C1 segment of cervical spinal cord (tissue), 14 donors: ENCODE measurements at regions not wholly inside any gene's neighbourhood (a gene's known extent, or its start where the extent isn't known, plus 50 kb on each side); places are given as distances from the start of the nearest gene placed in this dataset.
"Not testable (repeated sequence)": the region's sequence is repeated elsewhere in the genome, so short reads cannot be mapped to it uniquely, and the experiment has no call there.

ENCODE experiments used
- DNase-seq, 14 donors: peaks; one replicate each; lab custom pipeline; 2025; lab: John Stamatoyannopoulos, UW

DNA sequence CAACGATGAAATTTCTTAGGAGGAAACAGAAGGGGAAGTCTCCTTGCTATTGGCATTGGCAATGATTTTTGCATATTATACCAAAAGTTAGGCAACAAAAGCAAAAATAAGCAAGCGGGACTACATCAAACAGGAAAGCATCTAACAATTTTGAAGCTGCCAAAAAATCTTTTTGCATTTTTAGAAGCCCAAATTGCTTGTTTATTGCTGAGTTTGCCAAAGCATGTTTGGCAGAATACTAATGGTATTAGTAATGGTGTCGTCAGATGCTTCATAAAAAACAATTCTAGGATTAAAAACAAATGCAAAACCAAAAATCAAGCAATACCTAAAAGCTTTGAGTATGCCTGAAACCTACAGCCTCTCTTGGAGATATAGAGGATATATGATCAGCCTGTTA is 80.0 kb downstream of the GALR1 start:
- DNase-seq = no peak

DNA sequence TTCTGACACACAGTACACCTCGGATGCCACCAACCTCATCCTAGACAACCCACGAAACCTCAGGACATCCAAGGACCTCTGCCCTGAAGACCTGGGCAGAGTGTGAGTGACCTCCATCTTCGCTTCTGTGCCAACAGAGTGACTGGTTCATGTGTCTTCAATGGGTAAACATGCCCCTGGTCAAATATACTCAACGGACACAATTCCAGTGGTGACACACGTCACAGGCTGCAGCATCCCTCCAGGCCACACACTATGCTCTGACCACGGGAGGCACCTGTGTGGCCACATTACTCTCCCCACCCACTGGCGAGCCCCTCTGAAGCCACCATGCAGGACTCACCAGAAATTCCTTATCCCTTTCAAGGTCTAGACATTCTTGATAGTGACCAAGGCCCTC is 85.2 kb downstream of the GALR1 start:
- no peak for DNase-seq

- no peak for DNase-seq
These were observed 88.0 kb downstream of the GALR1 start for GRCh38 chr18:77337604-77338003.

- DNase-seq = no peak
These were observed 89.4 kb downstream of the GALR1 start for GRCh38 chr18:77339093-77339492.

- no peak for DNase-seq
These were observed 90.0 kb downstream of the GALR1 start for GRCh38 chr18:77339623-77340022.

GRCh38 chr18:77340815-77341214 is 91.2 kb downstream of the GALR1 start:
- no peak for DNase-seq

DNA sequence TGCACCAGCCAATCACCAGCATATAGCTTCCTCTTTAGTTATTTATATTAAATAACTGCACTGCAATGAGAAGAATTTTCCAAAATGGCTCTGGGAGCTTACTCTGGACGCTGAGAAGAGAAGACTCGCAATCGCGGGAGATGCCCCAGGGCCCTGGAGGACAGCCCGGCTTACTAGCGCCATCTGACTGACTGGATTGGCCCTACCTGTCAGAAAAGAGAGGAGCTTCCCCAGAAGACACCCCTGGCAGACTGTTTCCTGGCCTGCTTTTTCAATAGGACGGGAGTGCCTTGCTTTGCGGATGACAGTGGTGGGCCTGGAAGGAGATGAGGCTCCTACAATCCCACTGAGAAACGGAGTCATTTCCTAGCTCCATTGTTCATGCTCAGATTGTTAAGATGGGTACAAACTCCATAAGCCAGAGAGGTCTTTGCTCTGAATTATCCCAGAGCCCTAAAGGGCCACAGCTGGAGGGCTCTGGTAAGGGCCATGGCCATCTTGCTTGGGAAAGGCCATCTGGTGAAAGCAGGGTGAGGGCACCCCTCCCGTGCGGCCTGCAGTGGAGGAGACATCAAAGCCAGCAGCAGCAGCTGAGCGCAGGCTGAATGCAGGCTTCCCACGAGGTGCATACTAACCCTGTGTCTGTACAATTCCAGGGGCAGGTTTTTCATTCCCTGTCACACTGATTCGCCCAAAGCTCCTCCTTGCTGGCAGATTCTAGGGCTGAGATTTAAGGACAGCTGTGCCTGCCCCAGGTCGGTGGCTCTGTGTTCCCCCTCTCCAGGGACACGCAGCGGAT is 92.1 kb downstream of the GALR1 start:
- DNase-seq = no peak

DNA sequence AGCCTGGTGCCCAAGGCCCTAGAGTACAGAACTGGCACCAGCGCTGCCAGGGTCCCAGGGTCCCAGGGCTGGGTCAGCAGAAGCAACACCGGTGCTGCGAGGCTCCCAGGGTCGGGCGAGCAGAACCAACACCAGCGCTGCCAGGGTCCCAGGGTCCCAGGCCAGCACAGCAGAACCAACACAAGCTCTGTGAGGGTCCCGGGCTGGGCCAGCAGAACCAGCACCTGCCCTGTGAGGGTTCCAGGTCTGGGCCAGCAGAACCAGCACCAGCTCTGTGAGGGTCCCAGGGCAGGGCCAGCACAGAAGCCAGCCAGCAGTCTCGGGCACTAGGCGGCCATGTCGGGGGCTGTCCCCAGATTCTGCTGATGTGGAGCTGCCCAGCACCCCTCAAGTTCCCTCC is 93.1 kb downstream of the GALR1 start:
- no peak for DNase-seq

GRCh38 chr18:77343846-77344510 is 94.3 kb downstream of the GALR1 start:
- DNase-seq = no peak

DNA sequence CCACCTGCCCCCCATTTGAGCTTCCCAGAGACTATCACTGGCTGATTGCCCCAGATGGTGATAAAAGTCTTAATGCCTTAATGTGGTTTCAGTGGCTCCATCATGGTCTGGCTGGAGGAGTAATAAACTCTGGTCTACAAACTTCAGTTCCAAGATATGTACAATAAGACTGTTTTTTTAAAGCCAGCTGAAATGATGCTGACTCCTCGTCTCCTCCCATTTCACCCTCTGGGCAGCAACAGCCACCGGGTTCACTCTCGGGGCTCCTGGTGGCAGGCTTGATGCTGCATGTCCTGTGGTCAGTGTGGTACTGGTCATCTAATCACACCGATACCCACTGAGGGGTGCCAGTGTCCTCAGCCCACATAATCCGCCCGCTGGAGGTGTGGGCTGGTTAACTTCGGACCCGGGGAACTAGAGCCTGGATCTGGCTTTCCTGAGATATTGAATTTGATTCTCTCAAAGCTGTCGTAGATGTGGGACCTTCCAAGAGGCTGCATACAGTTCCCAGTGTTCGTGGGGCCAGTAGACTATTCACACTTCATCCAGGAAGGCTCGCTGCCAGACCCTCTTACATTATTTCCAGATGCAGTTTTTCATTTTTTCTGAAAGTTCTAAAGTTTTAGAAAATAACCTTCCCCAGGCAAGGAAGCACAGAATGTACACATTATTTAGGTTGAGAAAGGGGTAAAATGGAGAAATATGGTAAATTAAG is 95.3 kb downstream of the GALR1 start:
- no peak for DNase-seq

DNA sequence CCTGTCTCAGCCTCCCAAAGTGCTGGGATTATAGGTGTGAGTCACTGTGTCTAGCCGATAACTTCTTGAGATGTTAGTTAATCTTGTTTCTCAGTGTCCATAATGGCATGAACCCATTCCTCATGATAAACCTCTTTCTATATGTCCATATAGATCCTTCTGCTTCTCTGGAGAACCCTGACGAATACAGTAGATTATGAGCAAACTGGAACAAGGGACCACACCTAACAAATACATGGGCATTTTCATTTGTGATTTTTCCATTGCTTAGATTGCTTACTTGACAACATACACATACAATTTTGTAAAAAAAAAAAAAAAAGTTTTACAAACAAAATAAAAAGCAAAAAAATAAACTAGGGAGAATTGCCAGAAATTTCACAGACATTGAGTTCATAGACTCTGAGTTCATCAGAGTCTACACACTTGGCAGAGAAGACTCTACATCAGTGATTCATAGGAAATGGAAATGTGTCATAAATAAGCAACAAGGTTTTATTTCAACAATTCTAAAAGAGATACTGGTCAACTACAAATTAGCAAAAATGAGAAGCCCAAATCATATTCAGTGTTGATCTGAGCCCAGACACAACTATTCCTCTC is 96.7 kb downstream of the GALR1 start:
- DNase-seq = no peak

- DNase-seq = not testable (repeated sequence)
These were observed 103.7 kb downstream of the GALR1 start for GRCh38 chr18:77353349-77353748.

GRCh38 chr18:77359561-77360314 is 110.1 kb downstream of the GALR1 start:
- DNase-seq = no peak

DNA sequence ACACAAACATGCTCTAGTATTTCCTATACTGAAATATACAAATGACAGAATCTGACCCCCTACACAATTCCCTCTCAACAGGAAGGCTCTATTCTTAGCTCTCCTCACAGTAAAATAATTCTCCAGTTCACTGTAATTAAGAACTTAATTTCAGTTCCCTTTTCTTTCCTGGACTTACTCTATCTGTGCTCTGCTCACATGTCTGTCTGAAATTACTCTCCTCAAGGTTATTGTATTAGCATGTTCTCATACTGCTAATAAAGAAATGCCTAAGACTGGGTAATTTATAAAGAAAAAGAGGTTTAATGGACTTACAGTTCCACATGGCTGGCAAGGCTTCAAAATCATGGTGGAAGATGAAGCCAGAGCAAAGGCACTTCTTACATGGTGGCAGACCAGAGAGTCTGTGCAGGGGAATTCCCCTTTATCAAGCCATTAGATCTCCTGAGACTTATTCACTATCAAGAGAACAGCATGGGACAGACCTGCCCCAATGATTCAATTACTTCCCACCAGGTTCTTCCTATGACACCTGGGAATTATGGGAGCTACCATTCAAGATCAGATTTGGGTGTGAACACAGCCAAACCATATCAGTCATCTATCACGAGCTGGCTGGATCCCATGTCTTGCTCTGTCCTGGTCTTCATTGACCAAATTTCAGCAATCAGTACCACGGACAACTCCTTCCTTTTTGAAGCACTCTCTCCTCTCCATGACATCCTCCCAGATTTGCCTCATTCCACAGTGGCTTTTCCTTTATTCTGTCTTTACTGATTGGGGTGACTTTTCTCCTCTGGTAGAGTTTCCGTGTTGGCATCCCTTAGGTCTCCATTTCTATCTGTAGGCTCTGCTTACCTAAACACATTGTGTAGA is 110.9 kb downstream of the GALR1 start:
- no peak for DNase-seq

DNA sequence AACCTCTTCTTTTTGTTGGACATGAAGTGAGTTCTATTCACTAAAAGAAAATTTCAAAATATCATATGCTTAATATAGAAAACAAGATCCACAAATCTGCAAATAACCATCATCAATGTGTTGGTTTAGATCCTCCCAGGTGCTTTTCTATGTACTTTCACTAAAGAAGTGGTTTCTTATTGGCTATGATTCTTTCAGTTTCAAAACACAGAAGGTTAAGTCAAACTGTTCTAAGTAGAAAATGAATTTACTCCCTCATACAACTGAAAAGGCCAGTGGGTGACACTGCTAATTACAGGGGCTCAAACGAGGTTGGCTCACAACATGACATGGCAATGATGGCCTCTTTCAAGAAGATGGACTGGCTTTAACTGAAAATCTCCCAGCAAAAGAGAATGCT is 111.7 kb downstream of the GALR1 start:
- DNase-seq = no peak

GRCh38 chr18:77365667-77366066 is 116.0 kb downstream of the GALR1 start:
- no peak for DNase-seq

DNA sequence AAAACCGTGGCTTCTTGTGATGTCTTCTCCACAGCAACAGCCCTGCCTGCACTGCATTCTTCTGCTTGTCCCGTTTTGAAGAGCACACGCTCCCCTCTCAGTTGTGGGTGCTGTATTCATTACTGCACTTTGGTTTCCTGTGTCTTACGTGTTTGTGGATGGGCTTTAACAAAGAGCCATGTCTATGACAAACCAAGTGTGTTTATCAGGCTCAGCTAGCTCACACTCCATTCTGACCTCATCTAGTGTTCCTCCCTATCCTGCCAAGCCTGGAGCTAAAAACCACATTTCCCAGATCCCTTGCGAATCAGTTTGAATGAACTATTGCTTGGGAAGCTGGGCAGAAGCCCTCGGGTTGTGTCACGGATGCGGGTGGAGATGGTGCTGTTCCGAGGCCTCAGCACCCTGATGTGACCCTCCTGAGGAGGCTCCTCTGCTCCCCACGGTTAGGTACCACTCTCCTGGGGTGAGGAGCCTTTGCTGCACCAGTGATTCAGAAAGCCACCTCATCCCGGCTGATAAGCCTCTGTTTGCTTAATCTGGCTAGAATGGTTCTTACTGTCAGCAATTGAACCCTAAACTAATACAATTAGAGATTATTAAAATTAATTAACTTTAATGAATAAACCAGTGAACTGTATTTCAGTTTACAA is 116.5 kb downstream of the GALR1 start:
- no peak for DNase-seq

GRCh38 chr18:77366720-77367641 is 117.3 kb downstream of the GALR1 start:
- peak in 12 of 14 donors; percentile 1 to 67 (median 48) for DNase-seq

GRCh38 chr18:77369644-77370043 is 120.0 kb downstream of the GALR1 start:
- no peak for DNase-seq
